D721Med (cell line): ENCODE measurements at regions not wholly inside any gene's neighbourhood (a gene's known extent, or its start where the extent isn't known, plus 50 kb on each side); places are given as distances from the start of the nearest gene placed in this dataset.

Experiments
- DNase-seq: peaks from one replicate; pipeline ENCODE4 v3.0.0; 2011; ENCODE audit warnings: low spot score; ENCODE audit not compliant: insufficient read length
- FAIRE-seq: peaks from 2 replicates; lab custom pipeline; 2011; peaks lifted over from hg19 to GRCh38; lab: Jason Lieb, UNC
- CTCF ChIP-seq: IDR thresholded peaks from 2 replicates; pipeline ENCODE4 v1.5.1; 2012; ENCODE audit warnings: mild to moderate bottlenecking, control low read depth; ENCODE audit not compliant: insufficient read depth; ENCODE audit errors: missing control alignments

- DNase-seq (no peak), FAIRE-seq (no peak)
- TF ChIP-seq CTCF = no peak
Measured at GRCh38 chr1:22388671-22389450, 62.8 kb upstream of the ZBTB40 start.

- no peak for DNase-seq
- TF ChIP-seq CTCF = no peak
- no peak for FAIRE-seq
Measured at GRCh38 chr1:22393587-22393986, 58.1 kb upstream of the ZBTB40 start.

- no peak for TF ChIP-seq CTCF
- DNase-seq (no peak), FAIRE-seq (no peak)
Measured at GRCh38 chr1:22398656-22399420, 52.8 kb upstream of the ZBTB40 start.

GRCh38 chr1:22399421-22400091, 52.1 kb upstream of the ZBTB40 start:
- no peak for TF ChIP-seq CTCF
- FAIRE-seq (no peak), DNase-seq (no peak)
